ENCODE measurements at regions not wholly inside any gene's neighbourhood (a gene's known extent, or its start where the extent isn't known, plus 50 kb on each side); places are given as distances from the start of the nearest gene placed in this dataset.
"Not testable (repeated sequence)": the region's sequence is repeated elsewhere in the genome, so short reads cannot be mapped to it uniquely, and the experiment has no call there.

DNA sequence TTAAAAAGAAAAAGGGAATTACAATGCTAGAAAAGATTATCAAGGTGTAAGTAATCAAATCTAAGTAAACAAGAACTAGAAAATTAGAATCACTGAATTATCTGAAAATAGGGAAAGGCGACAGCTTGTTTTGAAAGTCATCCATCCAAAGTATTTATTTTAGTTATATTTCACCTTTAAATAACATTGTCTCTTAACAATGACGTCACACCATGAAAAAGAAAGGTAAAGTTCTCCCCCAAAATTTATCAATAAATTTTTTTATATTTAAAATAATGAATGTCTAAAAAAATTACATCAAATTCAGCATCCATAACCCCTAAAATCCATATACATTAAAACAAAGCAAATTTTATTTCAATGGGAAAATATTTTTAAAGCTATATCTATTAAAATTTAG is 223.2 kb downstream of the RERGL start:
- Histone ChIP-seq H3K79me2 (ENCODE audit: control insufficient read depth, insufficient read depth, low read length) (no peaks in the 10 kb centered on the region), H4K20me1 (ENCODE audit: control insufficient read depth, insufficient read depth, low read length, poor library complexity, severe bottlenecking) (no peaks in the 10 kb centered on the region), H3K9me3 (ENCODE audit: control extremely low read depth in 1 of 3, control insufficient read depth in 2 of 3, insufficient read depth in 1 of 3, low read length in 2 of 3) (peaks cover 0 to 18% (median 2%) of the 10 kb centered on the region in 3 donors), H3K27me3 (replicated peaks in 1 of 4; ENCODE audit: control extremely low read depth in 1 of 4, control insufficient read depth in 3 of 4, insufficient read depth in 4 of 4, low read length in 3 of 4) (no peaks in the 10 kb centered on the region), H2AFZ (ENCODE audit: insufficient read depth, low read depth, low read length, poor library complexity, severe bottlenecking) (no peak overlapping the region), H3K27ac (ENCODE audit: low read length in 2 of 2) (no peak overlapping the region), H3K36me3 (replicated peaks in 1 of 2; ENCODE audit: control extremely low read depth in 1 of 2, control insufficient read depth in 1 of 2, extremely low read depth in 1 of 2, insufficient read depth in 2 of 2, low read length in 1 of 2) (no peaks in the 10 kb centered on the region), H3K4me2 (replicated peaks; ENCODE audit: low read depth, low read length, poor library complexity, severe bottlenecking) (no peak overlapping the region), H3K9ac (ENCODE audit: low read length) (no peak overlapping the region), H3K4me1 (ENCODE audit: control insufficient read depth in 2 of 2, insufficient read depth in 2 of 2, low read length in 2 of 2) (no peaks in the 10 kb centered on the region), H3K4me3 (ENCODE audit: control extremely low read depth in 1 of 5, extremely low read depth in 1 of 5, insufficient read depth in 1 of 5, low read depth in 2 of 5, low read length in 4 of 5) (no peak overlapping the region)
- Mint-ChIP-seq H3K27me3 (no peaks in the 10 kb centered on the region), H3K4me1 (no peaks in the 10 kb centered on the region), H3K9me3 (ENCODE audit: insufficient read depth) (peaks cover 7% of the 10 kb centered on the region), H3K4me3 (no peak overlapping the region), H3K27ac (no peak overlapping the region)
- no CpG with 5 or more reads among the region's 2 CpGs for WGBS (ENCODE audit: insufficient coverage)
- POLR2A ChIA-PET: no interaction called here
- intact Hi-C loops (cut with micrococcal nuclease): no loop called here
- TF ChIP-seq, protein P1, sequence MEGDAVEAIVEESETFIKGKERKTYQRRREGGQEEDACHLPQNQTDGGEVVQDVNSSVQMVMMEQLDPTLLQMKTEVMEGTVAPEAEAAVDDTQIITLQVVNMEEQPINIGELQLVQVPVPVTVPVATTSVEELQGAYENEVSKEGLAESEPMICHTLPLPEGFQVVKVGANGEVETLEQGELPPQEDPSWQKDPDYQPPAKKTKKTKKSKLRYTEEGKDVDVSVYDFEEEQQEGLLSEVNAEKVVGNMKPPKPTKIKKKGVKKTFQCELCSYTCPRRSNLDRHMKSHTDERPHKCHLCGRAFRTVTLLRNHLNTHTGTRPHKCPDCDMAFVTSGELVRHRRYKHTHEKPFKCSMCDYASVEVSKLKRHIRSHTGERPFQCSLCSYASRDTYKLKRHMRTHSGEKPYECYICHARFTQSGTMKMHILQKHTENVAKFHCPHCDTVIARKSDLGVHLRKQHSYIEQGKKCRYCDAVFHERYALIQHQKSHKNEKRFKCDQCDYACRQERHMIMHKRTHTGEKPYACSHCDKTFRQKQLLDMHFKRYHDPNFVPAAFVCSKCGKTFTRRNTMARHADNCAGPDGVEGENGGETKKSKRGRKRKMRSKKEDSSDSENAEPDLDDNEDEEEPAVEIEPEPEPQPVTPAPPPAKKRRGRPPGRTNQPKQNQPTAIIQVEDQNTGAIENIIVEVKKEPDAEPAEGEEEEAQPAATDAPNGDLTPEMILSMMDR (IDR thresholded peaks at IDR 0.05): no peak
- no peak for ATAC-seq (ENCODE audit: low read depth)
- CTCF ChIA-PET: no interaction called here
- DNase-seq: no peak

DNA sequence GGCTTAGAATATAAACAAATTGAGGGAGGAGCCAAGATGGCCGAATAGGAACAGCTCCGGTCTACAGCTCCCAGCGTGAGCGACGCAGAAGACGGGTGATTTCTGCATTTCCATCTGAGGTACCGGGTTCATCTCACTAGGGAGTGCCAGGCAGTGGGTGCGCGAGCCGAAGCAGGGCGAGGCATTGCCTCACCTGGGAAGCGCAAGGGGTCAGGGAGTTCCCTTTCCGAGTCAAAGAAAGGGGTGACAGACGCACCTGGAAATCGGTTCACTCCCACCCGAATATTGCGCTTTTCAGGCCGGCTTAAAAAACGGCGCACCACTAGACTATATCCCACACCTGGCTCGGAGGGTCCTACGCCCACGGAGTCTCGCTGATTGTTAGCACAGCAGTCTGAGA is 234.4 kb downstream of the RERGL start:
- H3K27ac ChIP-seq (ENCODE audit: low read length in 2 of 2); H3K79me2 ChIP-seq (ENCODE audit: control insufficient read depth, insufficient read depth, low read length); H3K9me3 Mint-ChIP-seq (ENCODE audit: insufficient read depth); H3K9ac ChIP-seq (ENCODE audit: low read length); H3K4me2 ChIP-seq (replicated peaks; ENCODE audit: low read depth, low read length, poor library complexity, severe bottlenecking); H3K36me3 ChIP-seq (replicated peaks in 1 of 2; ENCODE audit: control extremely low read depth in 1 of 2, control insufficient read depth in 1 of 2, extremely low read depth in 1 of 2, insufficient read depth in 2 of 2, low read length in 1 of 2); H3K4me3 Mint-ChIP-seq; H4K20me1 ChIP-seq (ENCODE audit: control insufficient read depth, insufficient read depth, low read length, poor library complexity, severe bottlenecking); ATAC-seq (ENCODE audit: low read depth); H3K4me1 ChIP-seq (ENCODE audit: control insufficient read depth in 2 of 2, insufficient read depth in 2 of 2, low read length in 2 of 2); H3K9me3 ChIP-seq (ENCODE audit: control extremely low read depth in 1 of 3, control insufficient read depth in 2 of 3, insufficient read depth in 1 of 3, low read length in 2 of 3); H3K27me3 ChIP-seq (replicated peaks in 1 of 4; ENCODE audit: control extremely low read depth in 1 of 4, control insufficient read depth in 3 of 4, insufficient read depth in 4 of 4, low read length in 3 of 4); H3K27ac Mint-ChIP-seq; H3K27me3 Mint-ChIP-seq; CTCF ChIA-PET; POLR2A ChIA-PET; H2AFZ ChIP-seq (ENCODE audit: insufficient read depth, low read depth, low read length, poor library complexity, severe bottlenecking); H3K4me1 Mint-ChIP-seq; DNase-seq; H3K4me3 ChIP-seq (ENCODE audit: control extremely low read depth in 1 of 5, extremely low read depth in 1 of 5, insufficient read depth in 1 of 5, low read depth in 2 of 5, low read length in 4 of 5): not testable (repeated sequence)
- WGBS (ENCODE audit: insufficient coverage): 93% methylated on average over 20 of the region's 24 CpGs
- intact Hi-C loops (cut with micrococcal nuclease): loop anchor here (2.0 kb wide), 1 partner anchor 91 kb away; no protein-coding TSS in a partner anchor
